KMS-11 (cell line): ENCODE measurements at regions not wholly inside any gene's neighbourhood (a gene's known extent, or its start where the extent isn't known, plus 50 kb on each side); places are given as distances from the start of the nearest gene placed in this dataset.

Experiments
- H2AFZ ChIP-seq: fragments of 200-600 bp; sonication (generic); 2 replicates; pipeline ENCODE4 v1.6.1; 2016; ENCODE audit warnings: antibody characterized with exemption, mixed run types, low read depth
- H3K27ac ChIP-seq: fragments of 200-600 bp; sonication (generic); 2 replicates; pipeline ENCODE4 v1.6.1; 2016; ENCODE audit warnings: mild to moderate bottlenecking, mixed run types
- H3K27me3 ChIP-seq: fragments of 200-600 bp; sonication (generic); 2 replicates; pipeline ENCODE4 v1.6.1; 2017; ENCODE audit warnings: mild to moderate bottlenecking, low read depth, mixed run types, moderate library complexity; ENCODE audit not compliant: insufficient read depth
- H3K36me3 ChIP-seq: fragments of 200-600 bp; sonication (generic); 2 replicates; pipeline ENCODE4 v1.6.1; 2017; ENCODE audit warnings: mild to moderate bottlenecking, mixed run types; ENCODE audit not compliant: insufficient read depth
- H3K4me1 ChIP-seq: fragments of 200-600 bp; sonication (generic); 2 replicates; pipeline ENCODE4 v1.6.1; 2016; ENCODE audit warnings: mild to moderate bottlenecking, low read depth, mixed run types; ENCODE audit not compliant: poor library complexity, severe bottlenecking
- H3K4me2 ChIP-seq: fragments of 200-600 bp; sonication (generic); 2 replicates; pipeline ENCODE4 v1.7.0; 2016; ENCODE audit warnings: mild to moderate bottlenecking, mixed run types
- H3K4me3 ChIP-seq: fragments of 200-600 bp; sonication (generic); IDR thresholded peaks from 2 replicates; pipeline ENCODE4 v1.6.1; 2017; ENCODE audit warnings: low read depth, low read length, mixed read lengths; ENCODE audit not compliant: insufficient read depth
- H3K79me2 ChIP-seq: fragments of 200-600 bp; sonication (generic); 2 replicates; pipeline ENCODE4 v1.6.1; 2016; ENCODE audit warnings: low read depth, mixed run types; ENCODE audit not compliant: insufficient read depth
- H3K9ac ChIP-seq: fragments of 200-600 bp; sonication (generic); 2 replicates; pipeline ENCODE4 v1.6.1; 2016; ENCODE audit warnings: mild to moderate bottlenecking, mixed run types
- H4K20me1 ChIP-seq: fragments of 200-600 bp; sonication (generic); 2 replicates; pipeline ENCODE4 v1.6.1; 2016; ENCODE audit warnings: mild to moderate bottlenecking, mixed run types; ENCODE audit not compliant: insufficient read depth
- CTCF ChIP-seq: fragments of 200-600 bp; sonication (generic); conservative IDR thresholded peaks from 2 replicates; pipeline ENCODE4 v1.6.1; 2017; ENCODE audit warnings: low read depth, mild to moderate bottlenecking, antibody characterized with exemption, low read length, moderate library complexity, mixed read lengths

GRCh38 chr19:13701624-13702023, 62.7 kb upstream of the MRI1 start:
- TF ChIP-seq CTCF = no peak
- Histone ChIP-seq H3K9ac (no peak overlapping the region), H3K4me2 (no peak overlapping the region), H3K79me2 (no peaks in the 10 kb centered on the region), H3K4me3 (no peak overlapping the region), H3K36me3 (no peaks in the 10 kb centered on the region), H2AFZ (no peak overlapping the region), H3K4me1 (no peaks in the 10 kb centered on the region), H4K20me1 (no peaks in the 10 kb centered on the region), H3K27ac (no peak overlapping the region), H3K27me3 (peaks cover 38% of the 10 kb centered on the region; the same call in 1 of the 2 replicates)

DNA sequence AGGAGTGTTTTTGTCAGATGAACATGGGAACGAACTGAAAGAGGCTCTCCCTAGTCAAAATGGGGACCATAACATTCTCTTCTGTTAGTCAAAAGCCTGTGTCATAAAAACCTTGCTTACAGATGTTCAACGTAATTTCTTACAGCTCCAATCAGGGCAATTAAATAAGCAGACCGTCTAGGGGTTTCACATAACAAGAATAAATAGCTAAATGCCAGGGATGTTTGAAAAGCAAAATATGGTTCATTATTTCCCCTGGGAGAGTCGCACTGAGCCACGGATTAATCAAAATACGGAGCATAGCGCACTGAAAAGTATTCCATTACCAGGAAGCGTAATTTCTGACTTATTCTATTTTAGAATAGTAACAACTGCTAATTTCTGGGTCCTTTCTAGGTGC, 63.7 kb upstream of the MRI1 start:
- no peak overlapping the region for H3K4me3 ChIP-seq
- H3K4me2 ChIP-seq = no peak overlapping the region
- no peak for TF ChIP-seq CTCF
- H4K20me1 ChIP-seq = no peaks in the 10 kb centered on the region
- no peaks in the 10 kb centered on the region for H3K4me1 ChIP-seq
- H2AFZ ChIP-seq = no peak overlapping the region
- H3K9ac ChIP-seq = no peak overlapping the region
- no peak overlapping the region for H3K27ac ChIP-seq
- peaks cover 33% of the 10 kb centered on the region; the same call in 1 of the 2 replicates for H3K27me3 ChIP-seq
- no peaks in the 10 kb centered on the region for H3K79me2 ChIP-seq
- H3K36me3 ChIP-seq = no peaks in the 10 kb centered on the region

- no peaks in the 10 kb centered on the region for H3K79me2 ChIP-seq
- no peaks in the 10 kb centered on the region for H3K36me3 ChIP-seq
- no peak overlapping the region for H3K9ac ChIP-seq
- no peak overlapping the region for H3K4me2 ChIP-seq
- no peaks in the 10 kb centered on the region for H4K20me1 ChIP-seq
- no peaks in the 10 kb centered on the region for H3K4me1 ChIP-seq
- peaks cover 35% of the 10 kb centered on the region; the same call in 1 of the 2 replicates for H3K27me3 ChIP-seq
- no peak for TF ChIP-seq CTCF
- H3K4me3 ChIP-seq = no peak overlapping the region
- no peak overlapping the region for H2AFZ ChIP-seq
- H3K27ac ChIP-seq = no peak overlapping the region
Measured at GRCh38 chr19:13699786-13700185, 64.5 kb upstream of the MRI1 start.

GRCh38 chr19:13696839-13697238, 67.5 kb upstream of the MRI1 start:
- Histone ChIP-seq H3K4me2 (no peak overlapping the region), H3K4me3 (no peak overlapping the region), H4K20me1 (no peaks in the 10 kb centered on the region), H3K9ac (no peak overlapping the region), H3K4me1 (no peaks in the 10 kb centered on the region), H3K36me3 (no peaks in the 10 kb centered on the region), H3K79me2 (no peaks in the 10 kb centered on the region), H3K27ac (no peak overlapping the region), H3K27me3 (peaks cover 52% of the 10 kb centered on the region; the same call in 1 of the 2 replicates), H2AFZ (no peak overlapping the region)
- no peak for TF ChIP-seq CTCF

GRCh38 chr19:13693889-13694288, 70.4 kb upstream of the MRI1 start:
- Histone ChIP-seq H3K9ac (no peak overlapping the region), H3K4me1 (no peaks in the 10 kb centered on the region), H4K20me1 (no peaks in the 10 kb centered on the region), H3K36me3 (no peaks in the 10 kb centered on the region), H2AFZ (no peak overlapping the region), H3K4me2 (no peak overlapping the region), H3K4me3 (no peak overlapping the region), H3K27ac (no peak overlapping the region), H3K79me2 (no peaks in the 10 kb centered on the region), H3K27me3 (peaks cover 44% of the 10 kb centered on the region; the same call in 1 of the 2 replicates)
- no peak for TF ChIP-seq CTCF
